T-helper 17 cell (primary cell): ENCODE measurements at regions not wholly inside any gene's neighbourhood (a gene's known extent, or its start where the extent isn't known, plus 50 kb on each side); places are given as distances from the start of the nearest gene placed in this dataset.

Experiments
- ATAC-seq: fragments of 150-1000 bp; cut with Tn5 transposase; 2 replicates; pipeline ENCODE4 v1.10.0; 2021; ENCODE audit warnings: mild to moderate bottlenecking, moderate library complexity
- DNase-seq, 3 donors: peaks; one replicate each; pipeline versions ENCODE4 v3.0.0 to v3.0.0-alpha.2; 2020 to 2021
- H3K9me3 ChIP-seq: one replicate; pipeline ENCODE4 v1.7.0; 2013; ENCODE audit warnings: low read length, mild to moderate bottlenecking; ENCODE audit not compliant: control insufficient read depth, poor library complexity, severe bottlenecking
- H3K27ac Mint-ChIP-seq: one replicate; pipeline ENCODE4 v1.8.0; 2022; ENCODE audit warnings: mild to moderate bottlenecking, moderate library complexity, mixed read lengths
- H3K27me3 Mint-ChIP-seq: one replicate; pipeline ENCODE4 v1.8.0; 2022; ENCODE audit warnings: mixed read lengths
- H3K36me3 Mint-ChIP-seq: one replicate; pipeline ENCODE4 v1.8.0; 2022; ENCODE audit warnings: low read depth, mixed read lengths
- H3K4me1 Mint-ChIP-seq: one replicate; pipeline ENCODE4 v1.8.0; 2022; ENCODE audit warnings: mild to moderate bottlenecking, mixed read lengths
- H3K4me3 Mint-ChIP-seq: one replicate; pipeline ENCODE4 v1.8.0; 2022; ENCODE audit warnings: mild to moderate bottlenecking, moderate library complexity, mixed read lengths

DNA sequence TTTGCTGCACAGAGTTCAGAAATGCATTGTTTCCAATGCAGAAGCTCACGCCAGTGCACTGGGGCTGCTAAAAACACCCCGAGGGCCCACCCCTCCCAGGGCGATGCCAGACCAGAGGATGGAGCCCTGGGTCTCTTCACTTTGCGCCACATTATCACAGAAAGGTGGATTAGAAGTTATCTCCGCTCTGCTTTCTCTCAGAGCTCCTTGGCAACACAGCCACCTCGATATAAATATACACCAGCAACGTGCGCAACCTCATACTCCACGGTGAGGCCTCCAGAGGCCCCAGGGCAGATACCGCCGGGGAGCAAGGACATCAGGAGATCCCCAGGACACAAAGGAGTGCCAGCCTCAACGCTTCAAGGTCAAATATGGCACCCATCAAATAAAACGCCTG lies 121.0 kb upstream of the TBX20 start:
- ATAC-seq (no peak), DNase-seq (no peak)
- Mint-ChIP-seq H3K36me3 (no peaks in the 10 kb centered on the region), H3K4me3 (no peak overlapping the region), H3K27ac (no peak overlapping the region), H3K4me1 (no peaks in the 10 kb centered on the region), H3K27me3 (peaks cover 32% of the 10 kb centered on the region)
- H3K9me3 ChIP-seq = no peaks in the 10 kb centered on the region

GRCh38 chr7:35371221-35371620 lies 117.3 kb upstream of the TBX20 start:
- no peaks in the 10 kb centered on the region for H3K9me3 ChIP-seq
- Mint-ChIP-seq H3K27ac (no peak overlapping the region), H3K4me3 (no peak overlapping the region), H3K27me3 (peaks cover 12% of the 10 kb centered on the region), H3K4me1 (no peaks in the 10 kb centered on the region), H3K36me3 (no peaks in the 10 kb centered on the region)
- ATAC-seq (no peak), DNase-seq (no peak)

GRCh38 chr7:35370687-35371086 lies 116.8 kb upstream of the TBX20 start:
- no peak for DNase-seq
- no peaks in the 10 kb centered on the region for H3K9me3 ChIP-seq
- Mint-ChIP-seq H3K36me3 (no peaks in the 10 kb centered on the region), H3K4me1 (no peaks in the 10 kb centered on the region), H3K27ac (no peak overlapping the region), H3K27me3 (peaks cover 12% of the 10 kb centered on the region), H3K4me3 (no peak overlapping the region)
- ATAC-seq = no peak

DNA sequence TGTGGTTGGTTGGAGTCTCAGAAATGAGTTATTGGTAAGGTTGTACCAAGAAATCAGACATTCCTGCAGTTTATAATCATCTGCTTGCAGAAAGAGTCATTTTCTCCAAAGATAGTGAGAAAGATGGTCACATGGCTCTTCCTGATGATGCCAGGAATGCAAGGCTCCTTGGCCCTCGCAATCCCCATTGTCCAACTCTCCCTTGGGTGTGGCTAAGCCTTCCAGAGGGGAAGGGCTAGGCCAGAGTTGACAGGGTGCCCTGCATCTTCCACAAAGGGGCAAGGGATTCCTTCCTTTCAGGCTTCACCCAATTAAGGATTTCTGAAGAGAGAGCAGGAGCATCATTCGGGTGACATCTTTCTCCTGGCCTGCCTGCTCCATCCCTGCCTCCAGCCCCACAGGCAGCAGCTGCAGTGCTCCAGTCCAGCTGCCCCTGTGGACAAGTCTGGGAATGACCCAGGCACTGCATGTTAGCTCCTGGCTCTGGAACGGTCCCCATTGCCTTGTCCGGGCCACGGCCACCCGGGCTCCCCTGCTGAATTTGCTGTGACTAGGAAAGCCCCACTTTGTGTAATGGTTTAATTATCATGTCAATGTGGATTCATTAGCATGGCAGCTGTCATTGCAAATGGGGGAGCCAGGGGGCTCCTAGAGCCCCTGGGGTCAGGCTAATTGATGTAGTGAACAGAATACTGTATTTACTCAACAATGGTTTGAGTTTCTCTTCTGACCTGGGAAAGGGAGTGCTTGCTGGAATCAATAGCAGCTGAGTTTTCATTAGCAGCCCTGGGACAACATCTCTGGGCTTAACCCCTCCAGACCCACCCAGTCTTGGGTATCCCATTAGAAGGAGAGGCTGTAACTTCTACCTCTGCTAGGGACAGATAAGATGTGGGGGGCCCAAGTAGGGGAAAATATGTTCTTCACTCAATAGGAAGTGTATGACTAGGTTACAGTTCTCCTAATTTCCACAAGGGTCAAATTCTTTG lies 112.6 kb upstream of the TBX20 start:
- ATAC-seq = no peak
- no peaks in the 10 kb centered on the region for H3K9me3 ChIP-seq
- no peaks in the 10 kb centered on the region for H3K36me3 Mint-ChIP-seq
- H3K4me1 Mint-ChIP-seq = no peaks in the 10 kb centered on the region
- H3K4me3 Mint-ChIP-seq = no peak overlapping the region
- no peak overlapping the region for H3K27ac Mint-ChIP-seq
- H3K27me3 Mint-ChIP-seq = peaks cover 26% of the 10 kb centered on the region
- DNase-seq = no peak

DNA sequence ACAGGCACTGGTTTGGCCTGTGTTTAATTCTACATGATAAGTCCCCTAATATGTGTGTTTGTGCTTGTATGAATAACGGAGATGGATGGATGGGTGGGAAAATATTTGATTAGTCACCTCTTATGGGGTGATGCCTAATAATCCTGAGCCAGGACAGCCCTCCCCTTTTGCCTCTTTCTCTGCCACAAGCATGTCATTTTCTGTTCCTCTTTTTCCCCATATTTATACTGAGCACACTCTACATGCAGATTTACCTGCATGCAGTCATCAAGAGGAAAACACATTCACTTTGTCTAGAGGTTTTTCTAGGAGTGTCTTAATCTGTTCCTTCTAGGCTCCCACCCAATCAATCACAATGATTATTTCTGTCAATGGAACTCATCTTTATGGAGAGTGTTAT lies 111.6 kb upstream of the TBX20 start:
- peaks cover 28% of the 10 kb centered on the region for H3K27me3 Mint-ChIP-seq
- ATAC-seq (no peak), DNase-seq (no peak)
- no peaks in the 10 kb centered on the region for H3K9me3 ChIP-seq
- no peaks in the 10 kb centered on the region for H3K36me3 Mint-ChIP-seq
- H3K4me1 Mint-ChIP-seq = no peaks in the 10 kb centered on the region
- H3K4me3 Mint-ChIP-seq = no peak overlapping the region
- H3K27ac Mint-ChIP-seq = no peak overlapping the region

- ATAC-seq (no peak), DNase-seq (no peak)
- Mint-ChIP-seq H3K27ac (no peak overlapping the region), H3K27me3 (peaks cover 33% of the 10 kb centered on the region), H3K4me3 (no peak overlapping the region), H3K36me3 (no peaks in the 10 kb centered on the region), H3K4me1 (no peaks in the 10 kb centered on the region)
- no peaks in the 10 kb centered on the region for H3K9me3 ChIP-seq
Measured at GRCh38 chr7:35362341-35362740, 108.4 kb upstream of the TBX20 start.

DNA sequence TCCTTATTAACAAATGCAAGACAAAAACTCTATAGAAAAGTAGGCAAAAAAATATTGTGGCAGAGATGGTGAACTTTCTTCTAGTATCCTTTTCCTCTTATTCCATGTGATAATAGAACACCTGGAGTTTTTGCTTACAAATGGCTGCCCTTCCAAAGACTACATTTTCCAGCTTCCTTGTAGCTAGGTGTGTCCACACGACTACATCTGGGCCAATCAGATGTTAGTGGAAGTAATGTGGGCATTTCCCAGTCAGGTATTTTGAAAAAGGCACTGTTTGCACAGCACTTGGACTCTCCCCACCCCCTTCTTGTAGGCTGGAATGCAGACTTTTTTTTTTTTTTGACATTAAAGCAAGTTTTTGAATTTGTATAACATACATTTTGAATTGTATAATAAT lies 105.5 kb upstream of the TBX20 start:
- ATAC-seq = no peak

GRCh38 chr7:35356495-35356894 lies 102.6 kb upstream of the TBX20 start:
- Mint-ChIP-seq H3K4me1 (no peaks in the 10 kb centered on the region), H3K36me3 (no peaks in the 10 kb centered on the region), H3K4me3 (no peak overlapping the region), H3K27ac (no peak overlapping the region), H3K27me3 (peaks cover 42% of the 10 kb centered on the region)
- no peaks in the 10 kb centered on the region for H3K9me3 ChIP-seq
- ATAC-seq = no peak
- DNase-seq = no peak

More for the DNA sequence above, 105.5 kb upstream of the TBX20 start:
- H3K4me3 Mint-ChIP-seq = no peak overlapping the region
- peaks cover 45% of the 10 kb centered on the region for H3K27me3 Mint-ChIP-seq
- no peak overlapping the region for H3K27ac Mint-ChIP-seq
- no peaks in the 10 kb centered on the region for H3K9me3 ChIP-seq
- no peaks in the 10 kb centered on the region for H3K36me3 Mint-ChIP-seq
- H3K4me1 Mint-ChIP-seq = no peaks in the 10 kb centered on the region
- no peak for DNase-seq

DNA sequence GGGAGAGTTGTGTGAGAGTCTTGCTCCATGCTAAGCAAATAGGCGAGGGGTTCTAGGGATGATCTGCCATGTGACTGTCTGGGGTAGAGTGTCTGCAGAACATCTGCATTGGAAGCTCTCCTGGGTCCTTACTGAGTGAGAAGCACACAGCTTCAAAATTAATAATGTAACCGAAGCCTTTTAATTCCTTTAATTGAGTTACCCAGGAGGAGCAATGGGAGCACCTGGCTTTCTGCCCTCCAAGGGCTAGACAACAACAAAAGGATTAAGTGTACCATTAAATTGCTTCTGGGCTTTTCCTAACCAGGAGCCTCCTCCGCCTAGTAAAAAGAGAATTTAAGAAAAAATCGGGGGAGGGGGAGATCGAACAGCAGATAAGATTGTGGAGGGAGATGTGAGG lies 102.0 kb upstream of the TBX20 start:
- Mint-ChIP-seq H3K4me3 (no peak overlapping the region), H3K27ac (no peak overlapping the region), H3K4me1 (no peaks in the 10 kb centered on the region), H3K27me3 (peaks cover 46% of the 10 kb centered on the region), H3K36me3 (no peaks in the 10 kb centered on the region)
- no peaks in the 10 kb centered on the region for H3K9me3 ChIP-seq
- DNase-seq (no peak), ATAC-seq (no peak)

DNA sequence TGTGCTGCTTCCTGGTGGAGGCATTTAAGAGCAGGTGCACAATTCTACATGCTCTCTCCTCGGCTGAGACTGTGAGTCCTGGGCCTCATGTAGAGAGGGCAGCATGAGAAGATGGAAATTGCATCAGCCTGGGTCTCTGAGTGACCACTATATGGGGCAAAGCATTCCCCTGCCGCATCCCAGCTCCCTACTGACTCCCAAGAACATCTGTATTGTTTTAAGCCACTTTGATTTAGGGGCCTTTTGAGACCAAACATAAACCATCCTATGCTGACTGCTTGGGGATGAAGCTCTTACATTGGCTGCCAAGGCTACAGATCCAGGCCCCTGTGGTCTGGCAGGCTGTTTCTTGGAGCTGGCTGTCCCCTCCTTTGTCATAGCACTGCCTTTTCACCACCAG lies 101.3 kb upstream of the TBX20 start:
- no peaks in the 10 kb centered on the region for H3K9me3 ChIP-seq
- Mint-ChIP-seq H3K27me3 (peaks cover 48% of the 10 kb centered on the region), H3K36me3 (no peaks in the 10 kb centered on the region), H3K4me3 (no peak overlapping the region), H3K4me1 (no peaks in the 10 kb centered on the region), H3K27ac (no peak overlapping the region)
- DNase-seq (no peak), ATAC-seq (no peak)

- DNase-seq (no peak), ATAC-seq (no peak)
- Mint-ChIP-seq H3K4me1 (no peaks in the 10 kb centered on the region), H3K27me3 (peaks cover 53% of the 10 kb centered on the region), H3K36me3 (no peaks in the 10 kb centered on the region), H3K4me3 (no peak overlapping the region), H3K27ac (no peak overlapping the region)
- no peaks in the 10 kb centered on the region for H3K9me3 ChIP-seq
Measured at GRCh38 chr7:35353481-35353880, 99.6 kb upstream of the TBX20 start.

GRCh38 chr7:35351466-35351865 lies 97.6 kb upstream of the TBX20 start:
- no peaks in the 10 kb centered on the region for H3K4me1 Mint-ChIP-seq
- ATAC-seq = no peak

DNA sequence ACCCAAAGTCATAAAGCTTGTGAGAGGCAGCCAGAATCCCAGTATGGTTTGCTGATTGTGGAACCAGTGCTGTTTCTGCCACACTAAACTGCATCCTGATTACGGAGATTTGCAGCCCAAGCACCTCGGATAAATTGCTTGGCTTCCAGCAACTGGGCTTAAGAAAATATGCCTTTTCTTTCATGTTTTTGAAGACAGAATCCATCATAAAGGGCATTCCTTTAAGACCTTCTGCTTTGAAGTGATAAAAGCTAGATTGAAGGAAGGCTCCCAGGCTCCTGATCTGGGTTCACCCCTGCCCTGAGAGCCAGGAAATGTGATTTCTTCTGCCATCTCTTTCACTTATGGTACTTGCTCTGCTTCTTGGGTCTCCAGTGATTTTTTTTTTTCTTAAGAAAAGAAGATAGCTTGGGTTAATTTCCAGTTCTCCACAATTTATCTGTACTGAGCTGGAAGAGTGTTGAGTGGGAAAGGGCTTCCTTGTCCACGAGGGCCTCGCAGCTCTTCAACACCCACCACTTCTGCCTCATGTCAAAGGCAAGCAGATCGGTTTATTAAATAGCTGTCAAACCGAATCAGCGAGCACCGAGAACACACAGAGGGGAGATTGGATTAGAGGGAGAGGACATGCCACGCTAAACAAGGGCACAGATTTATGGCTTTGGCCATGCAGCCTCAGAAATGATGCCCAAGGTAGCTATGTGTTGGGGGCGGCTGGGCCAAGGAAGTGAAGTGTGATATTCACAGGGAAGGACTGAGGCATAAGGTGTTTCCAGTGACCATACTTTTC lies 94.9 kb upstream of the TBX20 start:
- no peak overlapping the region for H3K4me3 Mint-ChIP-seq
- H3K9me3 ChIP-seq = no peaks in the 10 kb centered on the region
- no peaks in the 10 kb centered on the region for H3K36me3 Mint-ChIP-seq
- DNase-seq (no peak), ATAC-seq (no peak)
- no peaks in the 10 kb centered on the region for H3K4me1 Mint-ChIP-seq
- peaks cover 58% of the 10 kb centered on the region for H3K27me3 Mint-ChIP-seq
- no peak overlapping the region for H3K27ac Mint-ChIP-seq

More at GRCh38 chr7:35351466-35351865, 97.6 kb upstream of the TBX20 start:
- no peak overlapping the region for H3K4me3 Mint-ChIP-seq
- H3K27me3 Mint-ChIP-seq = peaks cover 59% of the 10 kb centered on the region
- H3K9me3 ChIP-seq = no peaks in the 10 kb centered on the region
- H3K27ac Mint-ChIP-seq = no peak overlapping the region
- DNase-seq = no peak
- no peaks in the 10 kb centered on the region for H3K36me3 Mint-ChIP-seq
